GM19467 (cell line): ENCODE measurements at regions not wholly inside any gene's neighbourhood (a gene's known extent, or its start where the extent isn't known, plus 50 kb on each side); places are given as distances from the start of the nearest gene placed in this dataset.
"Not testable (repeated sequence)": the region's sequence is repeated elsewhere in the genome, so short reads cannot be mapped to it uniquely, and the experiment has no call there.

Experiments
- ATAC-seq: cut with Tn5 transposase; IDR thresholded peaks from one replicate; pipeline ENCODE4 v1.9.1; 2021; ENCODE audit warnings: mild to moderate bottlenecking, moderate library complexity; ENCODE audit not compliant: unreplicated experiment

GRCh38 chr13:64527561-64527960 lies 2702.6 kb downstream of the PCDH9 start:
- ATAC-seq = no peak

- ATAC-seq = no peak
Measured at GRCh38 chr13:64525687-64526086, 2704.4 kb downstream of the PCDH9 start.

- ATAC-seq = no peak
Measured at GRCh38 chr13:64510747-64511146, 2719.4 kb downstream of the PCDH9 start.

GRCh38 chr13:64506246-64506645 lies 2723.9 kb downstream of the PCDH9 start:
- no peak for ATAC-seq

- no peak for ATAC-seq
Measured at GRCh38 chr13:64505336-64505910, 2724.7 kb downstream of the PCDH9 start.

GRCh38 chr13:64488731-64489130 lies 2741.4 kb downstream of the PCDH9 start:
- ATAC-seq = no peak

- no peak for ATAC-seq
Measured at GRCh38 chr13:64482373-64482772, 2747.8 kb downstream of the PCDH9 start.

- ATAC-seq = no peak
Measured at GRCh38 chr13:64480672-64481071, 2749.5 kb downstream of the PCDH9 start.

GRCh38 chr13:64480211-64480610 lies 2749.9 kb downstream of the PCDH9 start:
- no peak for ATAC-seq

GRCh38 chr13:64477146-64477545 lies 2753.0 kb downstream of the PCDH9 start:
- ATAC-seq = no peak

GRCh38 chr13:64476041-64476568 lies 2754.0 kb downstream of the PCDH9 start:
- not testable (repeated sequence) for ATAC-seq

- ATAC-seq = no peak
Measured at GRCh38 chr13:64471916-64472315, 2758.2 kb downstream of the PCDH9 start.

GRCh38 chr13:64470751-64471150 lies 2759.4 kb downstream of the PCDH9 start:
- ATAC-seq = no peak

GRCh38 chr13:64459778-64460177 lies 2770.4 kb downstream of the PCDH9 start:
- no peak for ATAC-seq

- no peak for ATAC-seq
Measured at GRCh38 chr13:64457976-64458375, 2772.2 kb downstream of the PCDH9 start.

GRCh38 chr13:64455124-64455523 lies 2775.0 kb downstream of the PCDH9 start:
- no peak for ATAC-seq

- no peak for ATAC-seq
Measured at GRCh38 chr13:64453831-64454230, 2776.3 kb downstream of the PCDH9 start.

- no peak for ATAC-seq
Measured at GRCh38 chr13:64446372-64446771, 2783.8 kb downstream of the PCDH9 start.

GRCh38 chr13:64441740-64442139 lies 2788.4 kb downstream of the PCDH9 start:
- no peak for ATAC-seq

- no peak for ATAC-seq
Measured at GRCh38 chr13:64438084-64438483, 2792.1 kb downstream of the PCDH9 start.

- ATAC-seq = no peak
Measured at GRCh38 chr13:64429691-64430090, 2800.4 kb downstream of the PCDH9 start.

- no peak for ATAC-seq
Measured at GRCh38 chr13:64428196-64428595, 2801.9 kb downstream of the PCDH9 start.

- no peak for ATAC-seq
Measured at GRCh38 chr13:64423467-64423866, 2806.7 kb downstream of the PCDH9 start.
